ENCODE measurements at regions not wholly inside any gene's neighbourhood (a gene's known extent, or its start where the extent isn't known, plus 50 kb on each side); places are given as distances from the start of the nearest gene placed in this dataset.

- TF ChIP-seq CTCF (IDR thresholded peaks at IDR 0.05 in 4 of 5, conservative IDR thresholded peaks at IDR 0.05 in 1 of 5): no peak
- TF ChIP-seq POLR2A (IDR thresholded peaks at IDR 0.05): no peak
Measured at GRCh38 chr13:111876506-111876905, 190.4 kb upstream of the SOX1 start.

Data from gastrocnemius medialis (tissue), 4 donors.